K562 (cell line): ENCODE measurements at regions not wholly inside any gene's neighbourhood (a gene's known extent, or its start where the extent isn't known, plus 50 kb on each side); places are given as distances from the start of the nearest gene placed in this dataset.

Source experiments
- BACH1 ChIP-seq: fragments of 200-800 bp; sonication (Bioruptor generic); IDR thresholded peaks from 2 replicates; pipeline ENCODE4 v1.6.1; 2016; ENCODE audit warnings: missing genetic modification characterization, missing compliant biosample characterization
- CXXC5 ChIP-seq: fragments of 250-450 bp; sonication (Bioruptor Pico); IDR thresholded peaks from 2 replicates; pipeline ENCODE4 v1.8.0; 2022; ENCODE audit warnings: inconsistent platforms, mild to moderate bottlenecking, moderate library complexity
- DMBX1 ChIP-seq: fragments of 250-450 bp; sonication (Bioruptor Pico); IDR thresholded peaks from 2 replicates; pipeline ENCODE4 v1.8.0; 2022; ENCODE audit warnings: inconsistent platforms, mild to moderate bottlenecking, moderate library complexity, borderline replicate concordance
- EP300 ChIP-seq: IDR thresholded peaks from 2 replicates; pipeline ENCODE4 v1.6.1; 2012; ENCODE audit warnings: low read length, improper control_type of control experiment
- ETS1 ChIP-seq: conservative IDR thresholded peaks from 2 replicates; pipeline ENCODE4 v1.6.1; 2011; ENCODE audit warnings: low read depth, mild to moderate bottlenecking, low read length; ENCODE audit not compliant: control insufficient read depth
- ETV5 ChIP-seq: sonication (generic); formaldehyde crosslinking; IDR thresholded peaks from 2 replicates; pipeline ENCODE4 v1.4.0; 2020; ENCODE audit warnings: low read depth, mild to moderate bottlenecking, missing genetic modification reagents
- MEF2D ChIP-seq: conservative IDR thresholded peaks from 2 replicates; pipeline ENCODE4 v1.6.1; 2016; ENCODE audit warnings: low read depth, missing genetic modification characterization, missing compliant biosample characterization
- NFXL1 ChIP-seq: fragments of 450-650 bp; formaldehyde crosslinking; IDR thresholded peaks from 2 replicates; pipeline ENCODE4 v1.4.0; 2021; ENCODE audit warnings: mild to moderate bottlenecking
- NR4A1 ChIP-seq, 2 experiments: fragments of 250-450 bp in 1 of 2; fragments of 450-650 bp in 1 of 2; sonication (Bioruptor Pico) in 1 of 2; IDR thresholded peaks; 2 replicates each; pipeline versions ENCODE4 v1.4.0 to v1.6.1; 2016 to 2020; ENCODE audit warnings: mild to moderate bottlenecking in 2 of 2, missing compliant biosample characterization in 1 of 2, missing genetic modification characterization in 1 of 2, moderate library complexity in 1 of 2
- POLR2G ChIP-seq: fragments of 200-400 bp; formaldehyde crosslinking; IDR thresholded peaks from 2 replicates; pipeline ENCODE4 v1.6.1; 2017; ENCODE audit warnings: low read depth, mild to moderate bottlenecking, antibody characterized with exemption, low read length, moderate library complexity
- XRCC4 ChIP-seq: IDR thresholded peaks from one replicate; pipeline ENCODE4 v1.6.1; 2011; ENCODE audit not compliant: insufficient read depth, insufficient read length; ENCODE audit errors: extremely low read depth
- ZBTB12 ChIP-seq: fragments of 250-450 bp; sonication (Bioruptor Pico); IDR thresholded peaks from 2 replicates; pipeline ENCODE4 v1.4.0; 2020
- TF ChIP-seq, protein P1 (sequence below), 2 experiments: IDR thresholded peaks; 2 replicates each; pipeline ENCODE4 v1.6.1; 2012; ENCODE audit warnings: improper control_type of control experiment in 2 of 2, low read depth in 2 of 2, low read length in 2 of 2, borderline replicate concordance in 1 of 2

GRCh38 chr3:107982165-107982564 lies 108.7 kb downstream of the CD47 start (continued):
- TF ChIP-seq, protein P1, sequence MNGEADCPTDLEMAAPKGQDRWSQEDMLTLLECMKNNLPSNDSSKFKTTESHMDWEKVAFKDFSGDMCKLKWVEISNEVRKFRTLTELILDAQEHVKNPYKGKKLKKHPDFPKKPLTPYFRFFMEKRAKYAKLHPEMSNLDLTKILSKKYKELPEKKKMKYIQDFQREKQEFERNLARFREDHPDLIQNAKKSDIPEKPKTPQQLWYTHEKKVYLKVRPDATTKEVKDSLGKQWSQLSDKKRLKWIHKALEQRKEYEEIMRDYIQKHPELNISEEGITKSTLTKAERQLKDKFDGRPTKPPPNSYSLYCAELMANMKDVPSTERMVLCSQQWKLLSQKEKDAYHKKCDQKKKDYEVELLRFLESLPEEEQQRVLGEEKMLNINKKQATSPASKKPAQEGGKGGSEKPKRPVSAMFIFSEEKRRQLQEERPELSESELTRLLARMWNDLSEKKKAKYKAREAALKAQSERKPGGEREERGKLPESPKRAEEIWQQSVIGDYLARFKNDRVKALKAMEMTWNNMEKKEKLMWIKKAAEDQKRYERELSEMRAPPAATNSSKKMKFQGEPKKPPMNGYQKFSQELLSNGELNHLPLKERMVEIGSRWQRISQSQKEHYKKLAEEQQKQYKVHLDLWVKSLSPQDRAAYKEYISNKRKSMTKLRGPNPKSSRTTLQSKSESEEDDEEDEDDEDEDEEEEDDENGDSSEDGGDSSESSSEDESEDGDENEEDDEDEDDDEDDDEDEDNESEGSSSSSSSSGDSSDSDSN (IDR thresholded peaks at IDR 0.05; ENCODE audit: borderline replicate concordance in 1 of 2, low read depth in 2 of 2, low read length in 2 of 2), result no peak
- TF ChIP-seq NFXL1 (CRISPR knock-in tag) (no peak), DMBX1 (CRISPR knock-in tag) (no peak), NR4A1 (CRISPR knock-in tag; IDR thresholded peaks at IDR 0.05) (no peak), NR4A1 (tag; IDR thresholded peaks at IDR 0.05) (no peak), CXXC5 (no peak), EP300 (no peak), XRCC4 (no peak), POLR2G (no peak), ETV5 (CRISPR knock-in tag) (no peak), BACH1 (tag) (no peak), MEF2D (tag) (no peak), ZBTB12 (CRISPR knock-in tag) (no peak), ETS1 (no peak)
